HS-5 (cell line): ENCODE measurements at regions not wholly inside any gene's neighbourhood (a gene's known extent, or its start where the extent isn't known, plus 50 kb on each side); places are given as distances from the start of the nearest gene placed in this dataset.

ENCODE experiments used
- DNase-seq: peaks from one replicate; pipeline ENCODE4 v3.0.0-alpha.2; 2012; ENCODE audit warnings: low read depth

DNA sequence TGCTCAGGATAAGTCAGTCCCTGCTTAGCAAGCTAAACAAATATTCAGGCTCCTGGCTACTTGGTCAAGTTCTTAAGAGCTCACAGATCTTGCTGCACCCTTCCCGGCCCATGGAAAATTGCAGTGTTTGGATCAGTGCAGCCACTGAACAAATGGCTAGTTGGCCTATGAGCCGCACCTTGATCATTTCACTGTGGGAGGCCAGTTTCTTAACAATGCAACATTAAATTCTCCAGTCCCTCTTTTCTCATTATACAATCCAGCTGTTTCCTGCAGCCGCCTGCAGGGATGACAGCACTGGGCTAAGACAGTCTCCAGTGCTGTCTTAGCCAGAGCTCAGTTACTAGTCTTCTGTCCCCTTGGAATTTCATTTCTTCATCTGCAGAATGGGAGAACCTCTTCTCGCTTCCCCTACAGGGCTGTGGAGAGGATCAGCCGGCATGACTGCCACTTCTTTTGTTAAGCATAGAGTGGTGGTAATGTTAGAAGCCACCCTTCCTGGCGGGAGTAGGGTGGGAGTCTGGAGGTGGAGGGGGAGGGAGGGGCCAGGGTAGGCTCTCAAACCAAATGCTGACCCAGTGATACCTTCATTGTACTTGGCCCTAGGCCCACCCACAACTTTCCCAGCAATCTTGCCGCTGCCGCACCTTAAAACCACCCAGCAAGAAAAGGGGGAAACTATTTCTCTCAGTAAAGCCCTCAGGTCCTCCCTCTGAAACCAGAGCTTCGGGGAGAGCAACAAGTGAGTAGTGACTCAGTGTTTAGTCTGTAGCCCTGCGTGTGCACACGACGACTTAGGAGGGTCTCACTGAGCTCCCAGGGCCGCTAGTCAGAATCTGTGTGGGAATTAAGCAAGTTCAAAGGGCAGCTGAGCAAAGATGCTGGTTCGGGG is 145.7 kb downstream of the NUAK1 start:
- no peak for DNase-seq

DNA sequence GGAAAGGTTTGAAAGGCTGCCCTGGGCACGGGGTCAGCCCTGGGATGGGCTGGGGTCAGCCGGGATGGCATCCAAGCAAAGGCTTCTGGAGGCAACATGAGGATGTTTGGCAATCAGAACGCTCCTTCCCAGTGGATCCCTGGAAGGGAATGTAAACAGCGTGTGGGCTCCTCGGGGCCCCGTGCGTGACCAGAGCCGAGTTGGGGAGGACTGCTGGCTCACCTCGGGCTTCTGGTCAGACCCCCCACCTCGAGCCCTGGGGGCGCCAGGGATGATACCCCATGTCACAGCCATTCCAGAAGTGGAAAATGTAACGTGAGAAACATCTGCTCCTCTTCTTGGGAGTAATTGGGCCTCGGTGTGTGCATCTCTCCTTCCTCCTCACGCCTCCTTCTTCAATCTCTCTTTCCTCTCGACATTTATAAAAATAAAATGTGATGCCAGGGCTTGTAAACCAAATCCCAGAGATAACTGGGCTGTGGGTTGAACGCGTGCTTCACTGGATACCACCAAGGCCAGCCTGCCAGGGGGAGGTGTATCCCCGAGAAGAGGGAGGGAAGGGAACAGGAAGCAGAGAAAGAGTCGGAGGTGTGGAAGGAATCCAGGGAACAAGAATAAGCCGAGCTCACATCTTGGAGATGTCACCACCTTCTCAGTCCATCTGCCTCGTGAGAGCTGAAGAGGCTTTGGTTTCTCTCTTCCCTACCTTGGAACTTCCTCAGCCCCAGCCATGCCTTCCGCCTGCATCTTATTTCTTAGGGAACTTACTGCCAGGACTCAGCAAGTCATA is 144.8 kb downstream of the NUAK1 start:
- DNase-seq = no peak

DNA sequence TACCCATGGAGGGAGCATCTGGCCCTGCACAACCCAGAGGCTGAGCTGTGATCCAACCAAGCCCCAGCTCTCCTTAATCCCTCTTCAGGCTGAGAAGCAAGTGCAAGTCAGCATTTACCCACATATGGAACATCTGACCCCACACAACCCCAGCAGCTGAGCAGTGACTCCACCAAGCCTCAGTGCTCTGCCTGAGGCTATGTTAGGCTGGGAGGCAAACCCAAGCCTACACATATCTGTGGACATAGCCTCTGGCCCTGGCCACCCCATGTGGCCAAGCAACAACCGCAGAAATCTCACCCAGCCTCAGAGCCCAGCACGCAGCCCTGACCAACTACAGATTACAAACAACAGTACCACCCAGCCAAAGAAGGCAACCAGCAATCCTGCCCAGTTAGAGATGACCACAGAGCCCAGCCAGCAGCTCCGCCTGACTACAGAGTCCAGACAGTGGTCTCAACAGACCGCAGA is 142.8 kb downstream of the NUAK1 start:
- DNase-seq = no peak

DNA sequence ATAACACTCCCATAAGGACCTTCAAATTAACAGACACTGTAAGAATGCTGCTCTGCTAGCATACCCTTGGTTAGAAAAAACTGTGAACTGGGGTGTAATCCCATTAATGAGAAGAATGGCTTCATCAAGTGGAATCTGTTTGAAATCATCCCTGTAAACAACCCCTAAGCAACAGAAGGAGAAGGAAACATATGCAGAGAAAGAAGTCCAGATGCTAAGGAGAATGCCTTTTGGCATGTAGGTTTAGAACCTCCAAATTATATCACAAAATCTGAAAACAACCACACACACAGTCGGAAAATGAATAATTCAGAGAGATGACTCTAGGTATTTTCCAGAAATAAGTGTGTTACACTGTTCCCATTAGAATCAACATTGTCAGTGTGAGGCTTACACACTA is 140.2 kb downstream of the NUAK1 start:
- DNase-seq = no peak

DNA sequence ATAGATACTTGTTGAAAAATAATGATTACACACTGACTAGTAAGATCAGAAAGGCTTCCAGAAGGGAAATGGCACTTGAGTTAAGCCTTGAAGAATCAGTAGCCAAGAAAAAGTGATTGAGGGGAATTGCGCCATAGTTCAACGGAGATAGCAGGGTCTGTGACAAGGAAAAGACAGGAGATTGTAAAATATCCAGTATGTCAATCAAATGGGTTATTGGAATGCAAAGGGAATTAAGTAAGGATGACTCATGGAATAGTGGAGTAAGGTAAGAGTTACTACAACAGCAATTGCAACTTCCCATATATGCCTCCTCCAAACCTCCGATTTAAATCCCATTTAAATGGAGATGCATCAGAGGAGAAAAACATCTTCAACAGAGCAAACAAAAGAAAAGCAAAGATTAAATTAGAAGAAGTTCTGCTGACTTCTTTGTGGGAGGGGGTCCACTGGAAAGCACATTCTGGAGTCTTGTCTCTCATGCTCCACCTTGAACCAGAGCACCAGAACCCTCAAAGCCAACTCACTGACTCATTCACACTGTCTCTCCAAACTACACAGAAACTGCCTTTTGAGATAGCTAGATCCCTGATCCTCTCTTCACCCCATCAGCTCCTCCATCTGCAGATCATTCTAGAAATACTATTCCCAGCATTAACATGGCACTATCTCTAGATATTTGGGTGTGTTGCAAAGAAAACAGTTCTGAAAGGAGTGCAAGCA is 138.2 kb downstream of the NUAK1 start:
- DNase-seq = no peak

DNA sequence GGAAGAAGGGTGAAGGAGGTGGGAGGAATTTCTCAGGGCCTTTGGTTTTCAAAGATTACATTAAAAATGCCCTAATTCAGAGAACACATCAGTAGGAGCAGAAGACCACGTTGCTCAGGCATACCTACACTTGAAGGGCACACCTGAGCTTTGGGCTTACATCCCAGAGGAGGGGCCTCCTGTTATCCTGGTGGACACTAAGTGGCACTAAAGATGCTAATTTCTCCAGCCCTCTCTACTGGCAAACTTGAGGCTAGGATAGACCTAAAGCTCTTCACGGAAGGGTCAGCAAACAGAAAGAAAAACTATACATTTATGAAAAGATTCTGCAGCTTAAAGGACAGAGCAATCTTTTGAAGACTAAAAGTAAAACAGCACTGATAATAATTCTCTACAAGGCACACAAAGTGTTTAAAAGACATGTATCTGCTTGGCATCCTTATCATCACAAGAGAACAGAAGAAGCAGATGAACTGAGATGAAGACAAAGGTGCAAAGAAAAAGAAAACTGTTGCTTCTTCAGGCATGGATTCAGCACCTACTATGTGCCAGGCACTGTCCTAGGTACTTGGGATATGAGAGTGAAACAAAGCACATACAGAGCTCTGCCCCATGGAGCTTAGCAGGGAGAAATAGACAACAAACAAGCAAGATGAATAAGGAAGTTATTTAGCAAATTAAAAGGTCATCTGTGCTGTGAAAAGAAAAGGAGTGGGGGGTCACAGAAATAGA is 137.5 kb downstream of the NUAK1 start:
- DNase-seq = no peak

DNA sequence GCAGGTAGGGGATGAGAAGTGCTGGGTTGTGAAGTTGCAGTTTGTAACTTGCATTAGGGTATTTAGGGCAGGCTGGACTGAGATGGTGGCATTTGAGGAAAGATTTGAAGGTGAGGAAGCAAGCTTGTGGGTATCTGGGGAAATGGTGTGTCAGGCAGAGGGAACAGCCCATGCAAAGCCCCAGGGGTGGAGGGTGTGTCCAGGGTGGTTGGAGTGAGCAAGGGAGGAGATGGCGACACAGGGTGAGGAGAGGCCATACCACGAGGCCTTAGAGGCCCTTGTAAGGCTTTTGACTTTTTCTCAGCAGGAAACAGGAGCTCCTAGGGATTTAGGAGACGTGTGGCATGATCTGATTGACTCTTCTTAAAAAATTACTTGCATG is 136.9 kb downstream of the NUAK1 start:
- no peak for DNase-seq

DNA sequence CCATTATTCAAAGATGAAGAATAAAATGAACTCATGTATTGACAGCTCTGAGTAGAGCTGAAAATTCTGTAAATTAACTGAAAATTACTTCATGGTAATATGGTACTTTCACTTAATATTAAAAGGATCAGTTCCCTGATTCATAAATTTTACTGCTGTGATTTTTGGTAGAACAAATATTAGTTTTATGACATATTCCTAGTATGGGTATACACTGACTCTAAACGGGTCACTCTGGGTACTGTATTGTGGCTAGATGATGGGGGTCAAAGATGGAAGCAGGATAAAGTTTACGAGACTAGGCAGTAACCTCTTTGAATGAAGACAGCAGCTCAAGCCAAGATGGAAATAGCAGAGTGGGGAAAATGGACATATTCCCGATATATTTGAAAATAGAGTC is 135.5 kb downstream of the NUAK1 start:
- DNase-seq = no peak

DNA sequence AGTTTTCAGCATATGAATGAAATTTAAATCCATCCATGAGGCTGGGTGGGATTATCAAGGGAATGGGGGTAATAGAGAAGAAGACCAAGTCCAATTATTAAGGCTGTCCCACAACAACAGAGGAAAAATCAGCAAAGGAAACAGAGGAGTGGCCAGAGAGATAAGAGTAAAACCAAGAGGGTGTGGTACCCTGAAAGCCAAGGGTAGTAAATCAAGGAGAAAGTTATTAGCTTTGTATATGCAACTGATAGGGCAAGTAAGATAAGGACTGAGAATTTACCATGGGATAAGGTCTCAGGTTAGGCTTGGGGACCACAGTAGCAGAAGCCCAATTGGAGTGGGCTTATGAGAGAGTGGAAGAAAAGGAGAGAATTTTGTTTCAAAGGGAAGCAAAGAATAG is 134.5 kb downstream of the NUAK1 start:
- DNase-seq = no peak

DNA sequence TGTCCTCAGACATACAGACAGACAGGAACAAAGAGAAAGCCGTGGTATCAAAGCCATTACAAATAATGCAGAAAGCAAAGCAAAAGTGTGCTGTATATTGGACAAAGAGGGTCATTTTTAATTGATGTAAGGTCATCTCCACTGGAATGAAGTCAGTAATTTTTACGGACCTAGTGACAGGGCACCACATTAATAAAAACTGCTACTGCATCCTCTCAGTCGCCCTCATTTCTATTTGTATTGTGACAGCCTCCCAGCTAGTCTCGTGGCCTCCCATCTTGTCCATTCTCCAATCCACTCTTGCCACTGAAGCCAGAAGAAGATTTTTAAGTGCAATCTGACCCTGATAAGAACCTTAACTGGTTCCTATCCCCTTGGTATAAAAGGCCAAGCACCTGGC is 132.4 kb downstream of the NUAK1 start:
- DNase-seq = no peak

DNA sequence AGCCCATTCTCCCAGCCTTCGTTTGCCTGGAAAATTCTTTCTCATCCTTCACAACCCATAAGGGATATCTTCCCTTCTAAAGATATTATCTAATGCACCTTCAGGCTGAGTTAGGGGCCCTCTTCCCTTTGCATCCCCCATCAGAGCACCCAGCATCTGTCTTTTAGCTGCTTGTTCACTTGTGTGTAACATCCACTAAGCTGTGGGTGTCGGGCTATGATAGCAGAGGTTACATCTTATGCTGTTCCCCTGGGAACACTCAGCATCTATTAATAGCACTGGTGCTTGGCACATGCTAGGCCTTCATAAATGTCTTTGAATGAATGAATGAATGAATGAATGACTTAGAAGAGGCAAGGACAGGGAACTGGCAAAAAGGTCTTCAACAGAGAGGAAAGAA is 131.8 kb downstream of the NUAK1 start:
- DNase-seq = no peak

DNA sequence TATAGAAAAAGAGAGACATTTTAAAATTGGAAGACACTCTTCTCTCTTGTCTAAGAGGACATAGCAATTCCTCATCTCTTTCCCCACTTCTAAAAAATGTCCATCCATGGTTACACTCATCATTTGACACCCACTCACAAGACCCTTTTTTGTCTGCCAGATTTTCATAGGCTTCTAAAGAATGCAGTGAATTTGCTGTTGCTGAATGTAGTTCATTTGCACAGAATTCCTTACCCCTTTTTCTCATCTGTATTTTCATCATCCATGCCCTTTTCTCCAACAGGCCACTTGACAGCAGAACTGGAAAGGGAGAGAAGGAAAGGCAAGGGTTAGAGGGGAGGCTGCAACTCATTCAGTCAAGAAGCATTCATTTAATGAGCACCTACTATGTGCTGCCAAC is 128.0 kb downstream of the NUAK1 start:
- DNase-seq = no peak
